ENCODE measurements at regions not wholly inside any gene's neighbourhood (a gene's known extent, or its start where the extent isn't known, plus 50 kb on each side); places are given as distances from the start of the nearest gene placed in this dataset.

- TF ChIP-seq BHLHE40 (IDR thresholded peaks at IDR 0.05; ENCODE audit: borderline replicate concordance) (no peak), NFRKB (IDR thresholded peaks at IDR 0.05) (no peak), FOXM1 (IDR thresholded peaks at IDR 0.05; ENCODE audit: borderline replicate concordance) (no peak), CTBP1 (IDR thresholded peaks at IDR 0.05; ENCODE audit: borderline replicate concordance) (no peak), ELF4 (IDR thresholded peaks at IDR 0.05) (no peak), TARDBP (IDR thresholded peaks at IDR 0.05) (no peak), ZNF384 (IDR thresholded peaks at IDR 0.05) (no peak), FOXK2 (IDR thresholded peaks at IDR 0.05) (no peak), L3MBTL2 (conservative IDR thresholded peaks at IDR 0.05) (no peak), FOXA1 (IDR thresholded peaks at IDR 0.05) (no peak), SP1 (IDR thresholded peaks at IDR 0.05) (no peak)
Observed at GRCh38 chr4:43410636-43411035, 518.1 kb downstream of the GRXCR1 start.

Measured in HEK293T (cell line).